ENCODE measurements at regions not wholly inside any gene's neighbourhood (a gene's known extent, or its start where the extent isn't known, plus 50 kb on each side); places are given as distances from the start of the nearest gene placed in this dataset.
"Not testable (repeated sequence)": the region's sequence is repeated elsewhere in the genome, so short reads cannot be mapped to it uniquely, and the experiment has no call there.

DNA sequence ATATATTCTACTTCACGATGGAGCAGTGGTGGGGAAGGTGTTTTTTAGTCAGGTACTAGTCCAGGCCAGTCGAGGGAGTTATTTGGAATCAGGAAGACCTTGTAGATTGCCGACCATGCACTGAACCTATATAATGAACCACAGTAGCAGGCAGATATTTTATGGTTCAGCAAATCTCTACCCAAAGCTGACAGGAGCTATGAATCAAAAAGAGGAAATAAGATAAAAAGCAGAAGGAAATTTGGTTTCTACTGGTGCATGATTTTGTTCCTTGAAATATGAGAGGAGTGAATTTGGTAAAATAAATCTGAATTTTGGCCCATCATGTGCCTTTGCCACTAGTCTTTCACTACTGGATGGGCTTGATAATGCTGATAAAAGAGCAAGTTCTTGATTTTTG lies 924.3 kb upstream of the DIAPH2 start:
- Histone ChIP-seq H3K9me3 (no peaks in the 10 kb centered on the region), H3K4me3 (no peak overlapping the region), H3K36me3 (no peaks in the 10 kb centered on the region), H3K27ac (no peak overlapping the region), H3K4me1 (no peaks in the 10 kb centered on the region), H3K27me3 (peaks cover 0 to 13% (median 0%) of the 10 kb centered on the region in 4 donors)
- ATAC-seq, result no peak
- FAIRE-seq, result no peak
- intact Hi-C loops (cut with DNase I), result no loop called here
- no peak for TF ChIP-seq CTCF (IDR thresholded peaks at IDR 0.05)
- 44 to 46% methylated on average over 3 of the region's 3 CpGs for WGBS, 2 donors
- no peak for DNase-seq

GRCh38 chrX:95762716-95763115 lies 921.9 kb upstream of the DIAPH2 start:
- no peak for TF ChIP-seq CTCF (IDR thresholded peaks at IDR 0.05)
- intact Hi-C loops (cut with DNase I), result no loop called here
- Histone ChIP-seq H3K27me3 (peaks cover 0 to 18% (median 0%) of the 10 kb centered on the region in 4 donors), H3K36me3 (no peaks in the 10 kb centered on the region), H3K9me3 (no peaks in the 10 kb centered on the region), H3K4me3 (no peak overlapping the region), H3K4me1 (no peaks in the 10 kb centered on the region), H3K27ac (no peak overlapping the region)
- WGBS, 2 donors, result 45 to 61% methylated on average over 1 of the region's 1 CpG
- ATAC-seq (no peak), DNase-seq (no peak), FAIRE-seq (no peak)

- peak in 3 of 4 donors; percentile 67 to 79 (median 75) for ATAC-seq
- intact Hi-C loops (cut with DNase I), result no loop called here
These were observed 919.6 kb upstream of the DIAPH2 start for GRCh38 chrX:95764972-95765451.

DNA sequence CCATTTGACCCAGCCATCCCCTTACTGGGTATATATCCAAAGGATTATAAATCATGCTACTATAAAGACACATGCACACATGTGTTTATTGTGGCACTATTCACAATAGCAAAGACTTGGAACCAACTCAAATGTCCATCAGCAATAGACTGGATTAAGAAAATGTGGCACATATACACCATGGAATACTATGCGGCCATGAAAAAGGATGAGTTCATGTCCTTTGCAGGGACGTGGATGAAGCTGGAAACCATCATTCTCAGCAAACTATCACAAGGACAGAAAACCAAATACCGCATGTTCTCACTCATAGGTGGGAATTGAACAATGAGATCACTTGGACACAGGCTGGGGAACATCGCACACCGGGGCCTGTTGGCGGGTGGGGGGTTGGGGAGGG lies 913.4 kb upstream of the DIAPH2 start:
- DNase-seq; ATAC-seq; H3K36me3 ChIP-seq; intact Hi-C loops (cut with DNase I); H3K27ac ChIP-seq; H3K4me1 ChIP-seq; FAIRE-seq; H3K4me3 ChIP-seq; H3K9me3 ChIP-seq: not testable (repeated sequence)
- 74 to 88% methylated on average over 5 to 6 of the region's 6 CpGs for WGBS, 2 donors
- H3K27me3 ChIP-seq, result peaks cover 0 to 11% (median 0%) of the 10 kb centered on the region in 4 donors

More at GRCh38 chrX:95764972-95765451, 919.6 kb upstream of the DIAPH2 start:
- WGBS, 2 donors, result 5 to 7% methylated on average over 3 of the region's 3 CpGs
- FAIRE-seq (peak; percentile 76), DNase-seq (peak in 2 of 6 donors; percentile 1 to 10)
- peak in 2 of 4 donors; percentile 26 to 42 for TF ChIP-seq CTCF (IDR thresholded peaks at IDR 0.05)
- Histone ChIP-seq H3K27ac (no peak overlapping the region), H3K27me3 (peaks cover 0 to 11% (median 0%) of the 10 kb centered on the region in 4 donors), H3K4me3 (no peak overlapping the region), H3K9me3 (no peaks in the 10 kb centered on the region), H3K4me1 (no peaks in the 10 kb centered on the region), H3K36me3 (no peaks in the 10 kb centered on the region)

- Histone ChIP-seq H3K36me3 (no peaks in the 10 kb centered on the region), H3K4me1 (no peaks in the 10 kb centered on the region), H3K4me3 (no peak overlapping the region), H3K27me3 (peaks cover 0 to 7% (median 2%) of the 10 kb centered on the region in 4 donors), H3K9me3 (no peaks in the 10 kb centered on the region), H3K27ac (no peak overlapping the region)
- no peak for ATAC-seq
- FAIRE-seq, result no peak
- intact Hi-C loops (cut with DNase I), result no loop called here
- 69 to 85% methylated on average over 1 of the region's 1 CpG for WGBS, 2 donors
- DNase-seq, result no peak
- TF ChIP-seq CTCF (IDR thresholded peaks at IDR 0.05), result no peak
These were observed 892.8 kb upstream of the DIAPH2 start for GRCh38 chrX:95791876-95792275.
